ENCODE measurements at regions not wholly inside any gene's neighbourhood (a gene's known extent, or its start where the extent isn't known, plus 50 kb on each side); places are given as distances from the start of the nearest gene placed in this dataset.

- no peak for TF ChIP-seq CTCF (IDR thresholded peaks at IDR 0.05; ENCODE audit: insufficient read depth, low read depth, low read length, missing control alignments)
- DNase-seq (ENCODE audit: low read depth): no peak
- H3K4me3 ChIP-seq (ENCODE audit: low read depth, low read length): no peak overlapping the region
Measured at GRCh38 chr9:105972466-105973204, 278.3 kb downstream of the TMEM38B start.

GRCh38 chr9:105973951-105974351, 279.6 kb downstream of the TMEM38B start:
- DNase-seq (ENCODE audit: low read depth): no peak
- H3K4me3 ChIP-seq (ENCODE audit: low read depth, low read length): no peak overlapping the region
- TF ChIP-seq CTCF (IDR thresholded peaks at IDR 0.05; ENCODE audit: insufficient read depth, low read depth, low read length, missing control alignments): no peak

DNA sequence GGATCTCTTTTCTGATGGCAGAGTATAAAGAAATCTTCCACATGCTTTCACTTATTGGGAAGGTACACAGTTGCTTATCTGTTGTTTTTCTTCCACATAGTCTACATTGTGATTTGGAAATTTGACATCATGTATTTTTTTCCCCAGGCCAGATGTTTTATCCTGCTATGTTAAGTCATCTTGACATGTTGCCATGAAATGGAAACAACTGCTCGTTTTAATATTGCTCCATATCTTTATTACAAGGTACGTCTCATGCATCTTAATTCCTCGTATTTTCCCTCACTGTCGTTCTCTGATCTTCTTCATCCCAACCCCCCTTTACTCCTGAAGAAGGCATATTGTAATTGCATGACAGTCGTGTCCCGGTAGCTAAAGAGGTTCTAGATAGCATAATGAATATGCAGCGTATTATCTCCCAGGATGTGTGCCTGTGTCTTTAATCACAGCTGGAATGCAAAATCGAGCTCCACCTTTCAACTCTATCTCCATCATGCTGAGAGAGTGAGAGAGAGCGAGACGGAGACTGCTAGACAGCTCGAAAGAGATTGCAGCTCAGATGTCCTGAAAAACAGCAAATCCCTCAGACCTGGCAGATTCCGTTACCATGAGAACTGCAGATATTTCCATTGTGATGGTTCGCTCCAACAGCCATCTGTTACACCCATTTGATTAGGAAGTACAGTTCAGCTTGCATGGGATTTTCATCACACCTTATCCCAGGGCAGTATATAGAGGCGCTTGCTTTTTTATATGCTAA, 281.7 kb downstream of the TMEM38B start:
- DNase-seq (ENCODE audit: low read depth): no peak
- no peak for TF ChIP-seq CTCF (IDR thresholded peaks at IDR 0.05; ENCODE audit: insufficient read depth, low read depth, low read length, missing control alignments)
- no peak overlapping the region for H3K4me3 ChIP-seq (ENCODE audit: low read depth, low read length)

DNA sequence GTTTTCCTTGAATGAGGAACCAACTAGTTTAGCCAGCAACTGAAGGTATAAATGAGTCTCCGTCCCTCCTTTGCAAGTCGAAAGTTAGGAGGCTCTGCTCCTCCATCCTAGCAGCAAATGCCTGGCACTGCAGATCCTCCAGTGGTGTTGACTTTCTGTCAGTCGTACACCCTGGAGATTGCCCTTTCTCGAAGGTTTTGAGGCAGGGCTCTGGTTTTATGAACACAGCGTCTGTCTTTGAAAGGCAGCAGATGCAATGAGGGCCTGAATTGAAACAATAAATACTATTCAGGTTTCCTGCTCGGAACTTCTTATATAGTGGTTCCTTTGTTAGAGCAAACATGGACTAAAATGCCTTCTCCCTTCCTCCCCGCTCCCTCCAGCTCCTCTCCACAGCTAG, 284.0 kb downstream of the TMEM38B start:
- H3K4me3 ChIP-seq (ENCODE audit: low read depth, low read length): no peak overlapping the region
- DNase-seq (ENCODE audit: low read depth): no peak
- no peak for TF ChIP-seq CTCF (IDR thresholded peaks at IDR 0.05; ENCODE audit: insufficient read depth, low read depth, low read length, missing control alignments)

GRCh38 chr9:105978826-105979225, 284.5 kb downstream of the TMEM38B start:
- no peak for TF ChIP-seq CTCF (IDR thresholded peaks at IDR 0.05; ENCODE audit: insufficient read depth, low read depth, low read length, missing control alignments)
- DNase-seq (ENCODE audit: low read depth): no peak

GRCh38 chr9:105979290-105979689, 284.9 kb downstream of the TMEM38B start:
- DNase-seq (ENCODE audit: low read depth): no peak
- H3K4me3 ChIP-seq (ENCODE audit: low read depth, low read length): no peak overlapping the region
- no peak for TF ChIP-seq CTCF (IDR thresholded peaks at IDR 0.05; ENCODE audit: insufficient read depth, low read depth, low read length, missing control alignments)

More at GRCh38 chr9:105978826-105979225, 284.5 kb downstream of the TMEM38B start:
- no peak overlapping the region for H3K4me3 ChIP-seq (ENCODE audit: low read depth, low read length)

Data from GM12865 (cell line).